K562 (cell line): ENCODE measurements at regions not wholly inside any gene's neighbourhood (a gene's known extent, or its start where the extent isn't known, plus 50 kb on each side); places are given as distances from the start of the nearest gene placed in this dataset.

Experiments
- ATAC-seq: fragments of 200-7000 bp; cut with Tn5 transposase; 3 replicates; pipeline ENCODE4 v1.9.1; 2020; ENCODE audit warnings: moderate library complexity
- BruUV-seq: library from RNA; stranded (reverse); fragments of 400-500 nt; replicated peaks from 2 replicates; lab custom pipeline; 2021; lab: Mats Ljungman, UMichigan
- CTCF ChIA-PET: fragments of 300-600 bp; formaldehyde crosslinking; extraction: SDS; loops from one replicate; lab custom pipeline; 2021; ENCODE audit warnings: low intra/inter-chr PET ratio; lab: Yijun Ruan, JAX
- POLR2A ChIA-PET: fragments of 300-600, 350-650 bp; sonication (Branson Sonifier 250); formaldehyde crosslinking; extraction: SDS; loops from one replicate; lab custom pipeline; 2021; ENCODE audit warnings: antibody characterized with exemption, inconsistent platforms; lab: Yijun Ruan, JAX
- DNase-seq, 4 experiments: peaks; one replicate each; pipeline versions ENCODE4 v3.0.0 to v3.0.0-alpha.2; 2011 to 2018; ENCODE audit warnings: low spot score in 3 of 4, mixed read lengths in 3 of 4; ENCODE audit errors: extremely low read depth in 1 of 4
- FAIRE-seq: peaks from 2 replicates; lab custom pipeline; 2011; peaks lifted over from hg19 to GRCh38; lab: Jason Lieb, UNC
- H2AFZ ChIP-seq: 2 replicates; pipeline ENCODE4 v1.6.0; 2011; ENCODE audit warnings: low read depth, low read length, control low read depth, inconsistent platforms
- H3K27ac ChIP-seq: fragments of 200-600 bp; 3 replicates; pipeline ENCODE4 v1.8.0; 2011; ENCODE audit warnings: low read depth, mild to moderate bottlenecking, control low read depth, inconsistent platforms, low read length, moderate library complexity, mixed read lengths; ENCODE audit errors: extremely low read depth
- H3K27me3 ChIP-seq, 2 experiments: fragments of 300-600 bp in 1 of 2; 2 replicates in 1 of 2; 3 replicates in 1 of 2; pipeline versions ENCODE4 v1.6.0 to v1.8.0; 2011; ENCODE audit warnings: inconsistent platforms in 2 of 2, low read length in 2 of 2, mild to moderate bottlenecking in 1 of 2, mixed read lengths in 1 of 2, moderate library complexity in 1 of 2; ENCODE audit not compliant: control insufficient read depth in 2 of 2, insufficient read depth in 2 of 2
- H3K36me3 ChIP-seq: fragments of 300-600 bp; 3 replicates; pipeline ENCODE4 v1.8.0; 2011; ENCODE audit warnings: mild to moderate bottlenecking, low read length, inconsistent platforms; ENCODE audit not compliant: control insufficient read depth, insufficient read depth
- H3K4me1 ChIP-seq, 2 experiments: fragments of 200-600 bp in 1 of 2; replicated peaks in 1 of 2; 2 replicates in 1 of 2; 3 replicates in 1 of 2; pipeline versions ENCODE4 v1.5.1 to v1.8.0; 2011; ENCODE audit warnings: inconsistent platforms in 2 of 2, low read length in 2 of 2, mild to moderate bottlenecking in 1 of 2, mixed read lengths in 1 of 2, moderate library complexity in 1 of 2; ENCODE audit not compliant: control insufficient read depth in 2 of 2, insufficient read depth in 2 of 2
- H3K4me2 ChIP-seq: 2 replicates; pipeline ENCODE4 v1.6.1; 2011; ENCODE audit warnings: low read length, control low read depth, inconsistent platforms, mixed read lengths; ENCODE audit not compliant: insufficient read depth
- H3K4me3 ChIP-seq: fragments of 200-600 bp; sonication (generic), shearing (Covaris generic); 2 replicates; pipeline ENCODE4 v1.5.1; 2016; ENCODE audit warnings: control low read depth, inconsistent platforms
- H3K79me2 ChIP-seq: fragments of 200-600 bp; 3 replicates; pipeline ENCODE4 v1.8.0; 2011; ENCODE audit warnings: low read length, inconsistent platforms; ENCODE audit not compliant: control insufficient read depth, insufficient read depth
- H3K9ac ChIP-seq, 2 experiments: 2 replicates each; pipeline versions ENCODE4 v1.6.0 to v1.6.1; 2011; ENCODE audit warnings: low read depth in 2 of 2, low read length in 2 of 2, control low read depth in 1 of 2, inconsistent platforms in 1 of 2, mild to moderate bottlenecking in 1 of 2, mixed read lengths in 1 of 2; ENCODE audit not compliant: insufficient read depth in 1 of 2
- H3K9me1 ChIP-seq: one replicate; pipeline ENCODE4 v1.6.0; 2011; ENCODE audit warnings: inconsistent platforms, mild to moderate bottlenecking, low read length, moderate library complexity; ENCODE audit not compliant: control insufficient read depth, insufficient read depth
- H3K9me3 ChIP-seq: replicated peaks from 2 replicates; pipeline ENCODE4 v1.5.1; 2011; ENCODE audit warnings: low read depth, low read length, inconsistent platforms; ENCODE audit not compliant: control insufficient read depth, insufficient read depth
- H4K20me1 ChIP-seq: replicated peaks from 2 replicates; pipeline ENCODE4 v1.6.1; 2011; ENCODE audit warnings: low read length, inconsistent platforms, mixed read lengths; ENCODE audit not compliant: control insufficient read depth, insufficient read depth
- CAMTA2 ChIP-seq: fragments of 250-450 bp; sonication (Bioruptor Pico); conservative IDR thresholded peaks from 2 replicates; pipeline ENCODE4 v1.5.1; 2022
- CHD1 ChIP-seq: fragments of 200-600 bp; sonication (generic); IDR thresholded peaks from one replicate; pipeline ENCODE4 v1.6.1; 2012; ENCODE audit warnings: mild to moderate bottlenecking, moderate library complexity, low read length, inconsistent platforms
- ETS2 ChIP-seq: IDR thresholded peaks from 2 replicates; pipeline ENCODE4 v1.6.1; 2016; ENCODE audit warnings: borderline replicate concordance, missing genetic modification characterization, mild to moderate bottlenecking, moderate library complexity, missing compliant biosample characterization; ENCODE audit not compliant: poor library complexity, severe bottlenecking
- GTF2F1 ChIP-seq: IDR thresholded peaks from 2 replicates; pipeline ENCODE4 v1.6.1; 2011; ENCODE audit warnings: low read depth, low read length, improper control_type of control experiment
- KLF16 ChIP-seq: IDR thresholded peaks from 2 replicates; pipeline ENCODE4 v1.6.1; 2016; ENCODE audit warnings: antibody characterized with exemption
- MXI1 ChIP-seq: IDR thresholded peaks from 2 replicates; pipeline ENCODE4 v1.6.1; 2011; ENCODE audit warnings: low read depth, mild to moderate bottlenecking, improper control_type of control experiment, low read length
- ZFX ChIP-seq: sonication (generic); formaldehyde crosslinking; IDR thresholded peaks from 2 replicates; pipeline ENCODE4 v1.8.0; 2022; ENCODE audit warnings: mild to moderate bottlenecking, missing genetic modification reagents, moderate library complexity
- ZNF140 ChIP-seq: fragments of 250-450 bp; sonication (Bioruptor Pico); IDR thresholded peaks from 2 replicates; pipeline ENCODE4 v1.8.0; 2021; ENCODE audit warnings: moderate library complexity, mild to moderate bottlenecking, inconsistent platforms
- ZNF77 ChIP-seq: fragments of 250-450 bp; sonication (Bioruptor Pico); IDR thresholded peaks from 2 replicates; pipeline ENCODE4 v1.5.0; 2020
- ZNF780A ChIP-seq: fragments of 250-450 bp; sonication (Bioruptor Pico); IDR thresholded peaks from 2 replicates; pipeline ENCODE4 v1.5.0; 2021; ENCODE audit warnings: mild to moderate bottlenecking
- WGBS: fragments of 100-300 bp; shearing (Covaris generic); methylation state at CpG from one replicate; pipeline ENCODE4 v1.1.6; 2016; ENCODE audit warnings: low coverage, mixed read lengths; ENCODE audit not compliant: insufficient coverage; ENCODE audit errors: missing lambda C conversion rate; 5-methylcytosine and 5-hydroxymethylcytosine counted together
- in situ Hi-C: fragments of 300-500 bp; cut with MboI; formaldehyde crosslinking; loops from 4 replicates; pipeline ENCODE4 v1.15.0; 2018; ENCODE audit warnings: inconsistent platforms, mixed read lengths
- intact Hi-C: fragments of 100-400 bp; cut with micrococcal nuclease; formaldehyde crosslinking; loops from 2 replicates; pipeline ENCODE4 v1.14.2; 2022
- TF ChIP-seq, protein P1 (sequence below): fragments of 450-650 bp; IDR thresholded peaks from 2 replicates; pipeline ENCODE4 v1.6.1; 2016
- TF ChIP-seq, protein P2 (sequence below): IDR thresholded peaks from 2 replicates; pipeline ENCODE4 v1.6.1; 2014; ENCODE audit warnings: antibody characterized with exemption
- TF ChIP-seq, protein P3 (sequence below): fragments of 450-650 bp; conservative IDR thresholded peaks from 2 replicates; pipeline ENCODE4 v1.6.1; 2016; ENCODE audit warnings: missing genetic modification characterization, low read depth, mild to moderate bottlenecking, missing compliant biosample characterization, moderate library complexity
- TF ChIP-seq, protein P4 (sequence below): fragments of 250-450 bp; sonication (Bioruptor Pico); IDR thresholded peaks from 2 replicates; pipeline ENCODE4 v1.8.0; 2022; ENCODE audit warnings: moderate library complexity, mild to moderate bottlenecking, inconsistent platforms

DNA sequence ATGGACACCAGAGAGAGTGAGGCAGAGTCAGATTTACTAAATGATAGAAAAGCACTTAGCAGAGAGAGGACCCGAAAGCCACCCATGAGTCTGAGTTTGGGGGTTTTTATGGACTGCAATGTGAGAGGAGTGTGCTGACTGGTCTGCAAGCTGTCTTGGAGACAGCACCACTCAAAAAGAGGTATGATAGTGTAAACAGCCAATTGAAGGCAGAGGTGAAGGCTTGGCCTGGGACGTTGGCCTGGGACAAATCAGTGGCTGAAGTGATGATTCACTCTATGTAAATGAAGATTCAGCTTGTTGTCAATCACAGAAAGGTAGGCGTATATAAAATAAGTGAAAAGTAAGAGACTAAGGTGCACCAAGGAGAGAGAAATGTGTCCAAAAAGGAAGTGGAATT lies 217.6 kb upstream of the ZFP42 start:
- intact Hi-C loops, result no loop called here
- H4K20me1 ChIP-seq, result no peaks in the 10 kb centered on the region
- FAIRE-seq (no peak), DNase-seq (no peak), ATAC-seq (no peak)
- no peaks in the 10 kb centered on the region for H3K4me1 ChIP-seq
- in situ Hi-C loops, result no loop called here
- WGBS, result 3% methylated on average over 3 of the region's 3 CpGs
- no peak overlapping the region for H2AFZ ChIP-seq
- H3K9me3 ChIP-seq, result no peaks in the 10 kb centered on the region
- BruUV-seq, result no TSS peak
- no peak overlapping the region for H3K9ac ChIP-seq
- TF ChIP-seq, protein P1, sequence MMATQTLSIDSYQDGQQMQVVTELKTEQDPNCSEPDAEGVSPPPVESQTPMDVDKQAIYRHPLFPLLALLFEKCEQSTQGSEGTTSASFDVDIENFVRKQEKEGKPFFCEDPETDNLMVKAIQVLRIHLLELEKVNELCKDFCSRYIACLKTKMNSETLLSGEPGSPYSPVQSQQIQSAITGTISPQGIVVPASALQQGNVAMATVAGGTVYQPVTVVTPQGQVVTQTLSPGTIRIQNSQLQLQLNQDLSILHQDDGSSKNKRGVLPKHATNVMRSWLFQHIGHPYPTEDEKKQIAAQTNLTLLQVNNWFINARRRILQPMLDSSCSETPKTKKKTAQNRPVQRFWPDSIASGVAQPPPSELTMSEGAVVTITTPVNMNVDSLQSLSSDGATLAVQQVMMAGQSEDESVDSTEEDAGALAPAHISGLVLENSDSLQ, result no peak
- TF ChIP-seq, protein P2, sequence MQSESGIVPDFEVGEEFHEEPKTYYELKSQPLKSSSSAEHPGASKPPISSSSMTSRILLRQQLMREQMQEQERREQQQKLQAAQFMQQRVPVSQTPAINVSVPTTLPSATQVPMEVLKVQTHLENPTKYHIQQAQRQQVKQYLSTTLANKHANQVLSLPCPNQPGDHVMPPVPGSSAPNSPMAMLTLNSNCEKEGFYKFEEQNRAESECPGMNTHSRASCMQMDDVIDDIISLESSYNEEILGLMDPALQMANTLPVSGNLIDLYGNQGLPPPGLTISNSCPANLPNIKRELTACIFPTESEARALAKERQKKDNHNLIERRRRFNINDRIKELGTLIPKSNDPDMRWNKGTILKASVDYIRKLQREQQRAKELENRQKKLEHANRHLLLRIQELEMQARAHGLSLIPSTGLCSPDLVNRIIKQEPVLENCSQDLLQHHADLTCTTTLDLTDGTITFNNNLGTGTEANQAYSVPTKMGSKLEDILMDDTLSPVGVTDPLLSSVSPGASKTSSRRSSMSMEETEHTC, result no peak
- no peak for TF ChIP-seq CAMTA2
- TF ChIP-seq, protein P3, sequence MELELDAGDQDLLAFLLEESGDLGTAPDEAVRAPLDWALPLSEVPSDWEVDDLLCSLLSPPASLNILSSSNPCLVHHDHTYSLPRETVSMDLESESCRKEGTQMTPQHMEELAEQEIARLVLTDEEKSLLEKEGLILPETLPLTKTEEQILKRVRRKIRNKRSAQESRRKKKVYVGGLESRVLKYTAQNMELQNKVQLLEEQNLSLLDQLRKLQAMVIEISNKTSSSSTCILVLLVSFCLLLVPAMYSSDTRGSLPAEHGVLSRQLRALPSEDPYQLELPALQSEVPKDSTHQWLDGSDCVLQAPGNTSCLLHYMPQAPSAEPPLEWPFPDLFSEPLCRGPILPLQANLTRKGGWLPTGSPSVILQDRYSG (tag), result no peak
- TF ChIP-seq ZNF780A (CRISPR knock-in tag), result no peak
- TF ChIP-seq ZFX (CRISPR knock-in tag), result no peak
- no peak for TF ChIP-seq ZNF77 (CRISPR knock-in tag)
- no peak for TF ChIP-seq ZNF140 (CRISPR knock-in tag)
- no peak for TF ChIP-seq GTF2F1
- TF ChIP-seq KLF16, result no peak
- TF ChIP-seq CHD1, result no peak
- no peak for TF ChIP-seq MXI1
- TF ChIP-seq ETS2 (tag), result no peak
- TF ChIP-seq, protein P4, sequence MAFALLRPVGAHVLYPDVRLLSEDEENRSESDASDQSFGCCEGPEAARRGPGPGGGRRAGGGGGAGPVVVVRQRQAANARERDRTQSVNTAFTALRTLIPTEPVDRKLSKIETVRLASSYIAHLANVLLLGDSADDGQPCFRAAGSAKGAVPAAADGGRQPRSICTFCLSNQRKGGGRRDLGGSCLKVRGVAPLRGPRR, result no peak
- H3K27me3 ChIP-seq, result no peaks in the 10 kb centered on the region
- no peak overlapping the region for H3K27ac ChIP-seq
- ChIA-PET POLR2A (no interaction called here), CTCF (no interaction called here)
- no peaks in the 10 kb centered on the region for H3K79me2 ChIP-seq
- H3K9me1 ChIP-seq, result no peaks in the 10 kb centered on the region
- H3K4me2 ChIP-seq, result no peak overlapping the region
- H3K4me3 ChIP-seq, result no peak overlapping the region
- no peaks in the 10 kb centered on the region for H3K36me3 ChIP-seq
